Kidney (tissue), 13 donors: ENCODE measurements at regions not wholly inside any gene's neighbourhood (a gene's known extent, or its start where the extent isn't known, plus 50 kb on each side); places are given as distances from the start of the nearest gene placed in this dataset.

Experiments
- DNase-seq, 5 donors: peaks; one replicate each; pipeline ENCODE4 v3.0.0-alpha.2; 2013 to 2020
- FAIRE-seq: peaks from 2 replicates; lab custom pipeline; 2012; peaks lifted over from hg19 to GRCh38; lab: Jason Lieb, UNC
- H3K27ac ChIP-seq, 2 donors: one replicate each; pipeline ENCODE4 v1.7.0; 2013; ENCODE audit warnings: low read depth in 2 of 2, low read length in 2 of 2, inconsistent platforms in 1 of 2
- H3K27me3 ChIP-seq: one replicate; pipeline ENCODE4 v1.7.1; 2013; ENCODE audit warnings: low read length, inconsistent platforms; ENCODE audit not compliant: control insufficient read depth, insufficient read depth
- H3K36me3 ChIP-seq, 3 donors: one replicate each; pipeline versions ENCODE4 v1.7.0 to v1.7.1; 2013; ENCODE audit warnings: low read length in 3 of 3, control low read depth in 1 of 3, inconsistent platforms in 1 of 3; ENCODE audit not compliant: insufficient read depth in 3 of 3, control insufficient read depth in 2 of 3
- H3K4me1 ChIP-seq, 3 donors: one replicate each; pipeline versions ENCODE4 v1.7.0 to v1.7.1; 2013; ENCODE audit warnings: low read length in 3 of 3, inconsistent platforms in 1 of 3, low read depth in 1 of 3; ENCODE audit not compliant: control insufficient read depth in 2 of 3, insufficient read depth in 2 of 3
- H3K4me3 ChIP-seq, 3 donors: one replicate each; pipeline versions ENCODE4 v1.7.0 to v1.8.1; 2013; ENCODE audit warnings: low read length in 3 of 3, control low read depth in 1 of 3, inconsistent platforms in 1 of 3
- H3K9ac ChIP-seq, 3 donors: one replicate each; pipeline versions ENCODE4 v1.7.0 to v1.7.1; 2013; ENCODE audit warnings: low read length in 3 of 3, control low read depth in 1 of 3, inconsistent platforms in 1 of 3
- H3K9me3 ChIP-seq, 3 donors: one replicate each; pipeline versions ENCODE4 v1.7.0 to v1.7.1; 2013; ENCODE audit warnings: low read length in 3 of 3, control low read depth in 1 of 3, inconsistent platforms in 1 of 3; ENCODE audit not compliant: control insufficient read depth in 2 of 3, insufficient read depth in 1 of 3
- CTCF ChIP-seq: IDR thresholded peaks from 3 replicates; pipeline ENCODE4 v1.5.1; 2012; ENCODE audit warnings: mild to moderate bottlenecking, moderate library complexity, borderline replicate concordance; ENCODE audit not compliant: insufficient read depth; ENCODE audit errors: extremely low read depth
- intact Hi-C: fragments of 100-400 bp; cut with DNase I; formaldehyde crosslinking; loops from one replicate; pipeline ENCODE4 v1.11.1; 2022
- donor health status: control.
- donor health status: control.
- donor health status: control.
- donor health status: control.
- donor health status: control.
- donor health status: DM: yes; HTN: yes; CAD: no.
- donor health status: Normal renal cell carcinoma (clear cell type).

GRCh38 chr9:119765632-119766175 is 396.5 kb upstream of the BRINP1 start:
- Histone ChIP-seq H3K9ac (no peak overlapping the region), H3K9me3 (no peaks in the 10 kb centered on the region), H3K27me3 (no peaks in the 10 kb centered on the region), H3K27ac (no peak overlapping the region), H3K36me3 (no peaks in the 10 kb centered on the region), H3K4me3 (no peak overlapping the region), H3K4me1 (no peaks in the 10 kb centered on the region)
- FAIRE-seq: no peak
- DNase-seq: no peak
- intact Hi-C loops: no loop called here
- TF ChIP-seq CTCF: no peak

GRCh38 chr9:119763260-119763659 is 394.0 kb upstream of the BRINP1 start:
- no peak for TF ChIP-seq CTCF
- Histone ChIP-seq H3K4me3 (no peak overlapping the region), H3K9ac (no peak overlapping the region), H3K27me3 (no peaks in the 10 kb centered on the region), H3K9me3 (no peaks in the 10 kb centered on the region), H3K27ac (no peak overlapping the region), H3K36me3 (no peaks in the 10 kb centered on the region), H3K4me1 (no peaks in the 10 kb centered on the region)
- intact Hi-C loops: no loop called here
- DNase-seq (no peak), FAIRE-seq (no peak)

- Histone ChIP-seq H3K4me1 (no peaks in the 10 kb centered on the region), H3K9me3 (no peaks in the 10 kb centered on the region), H3K9ac (no peak overlapping the region), H3K4me3 (no peak overlapping the region), H3K27me3 (no peaks in the 10 kb centered on the region), H3K27ac (no peak overlapping the region), H3K36me3 (no peaks in the 10 kb centered on the region)
- DNase-seq (peak in 2 of 5 donors; percentile 27 to 34), FAIRE-seq (no peak)
- TF ChIP-seq CTCF: no peak
- intact Hi-C loops: no loop called here
Measured at GRCh38 chr9:119761812-119762211, 392.6 kb upstream of the BRINP1 start.

GRCh38 chr9:119758990-119759389 is 389.8 kb upstream of the BRINP1 start:
- H3K36me3 ChIP-seq: no peaks in the 10 kb centered on the region
- no peak for FAIRE-seq
- H3K27ac ChIP-seq: no peak overlapping the region
- intact Hi-C loops: no loop called here
- no peaks in the 10 kb centered on the region for H3K9me3 ChIP-seq
- H3K4me1 ChIP-seq: no peaks in the 10 kb centered on the region
- DNase-seq: no peak
- H3K27me3 ChIP-seq: no peaks in the 10 kb centered on the region
- TF ChIP-seq CTCF: no peak
- no peak overlapping the region for H3K4me3 ChIP-seq
- H3K9ac ChIP-seq: no peak overlapping the region
